Tibial nerve (tissue), 4 donors: ENCODE measurements at regions not wholly inside any gene's neighbourhood (a gene's known extent, or its start where the extent isn't known, plus 50 kb on each side); places are given as distances from the start of the nearest gene placed in this dataset.

Experiments
- DNase-seq, 2 donors: peaks; one replicate each; pipeline ENCODE4 v3.0.0-alpha.2; 2019; ENCODE audit warnings: low spot score in 2 of 2
- H3K27ac ChIP-seq, 4 donors: fragments of 200-600 bp; sonication (generic) in 3 of 4; one replicate each; pipeline ENCODE4 v1.5.1; 2017 to 2019; ENCODE audit warnings: mild to moderate bottlenecking in 1 of 4
- H3K27me3 ChIP-seq, 2 donors: fragments of 200-600 bp; sonication (generic) in 1 of 2; one replicate each; pipeline versions ENCODE4 v1.5.1 to v1.6.0; 2017 to 2019
- H3K36me3 ChIP-seq, 3 donors: fragments of 200-600 bp; sonication (generic); one replicate each; pipeline ENCODE4 v1.5.1; 2018 to 2019
- H3K4me1 ChIP-seq, 4 donors: fragments of 200-600 bp; sonication (generic) in 3 of 4; one replicate each; pipeline ENCODE4 v1.5.1; 2017 to 2019
- H3K4me3 ChIP-seq, 4 donors: fragments of 200-600 bp; sonication (generic) in 3 of 4; one replicate each; pipeline ENCODE4 v1.5.1; 2017 to 2019; ENCODE audit warnings: mild to moderate bottlenecking in 1 of 4, moderate library complexity in 1 of 4
- H3K9me3 ChIP-seq, 4 donors: fragments of 200-600 bp; sonication (generic) in 3 of 4; one replicate each; pipeline ENCODE4 v1.5.1; 2017 to 2019
- CTCF ChIP-seq, 5 experiments: fragments of 200-600 bp in 3 of 5; fragments of 450-650 bp in 2 of 5; sonication (generic) in 3 of 5; IDR thresholded peaks; one replicate each; pipeline ENCODE4 v1.5.1; 2016 to 2019; ENCODE audit warnings: antibody characterized with exemption in 5 of 5, mild to moderate bottlenecking in 3 of 5, moderate library complexity in 2 of 5
- EP300 ChIP-seq, 2 donors: sonication (generic); formaldehyde crosslinking; IDR thresholded peaks; one replicate each; pipeline ENCODE4 v1.6.1; 2017; ENCODE audit warnings: antibody characterized with exemption in 2 of 2, mild to moderate bottlenecking in 1 of 2
- POLR2A ChIP-seq, 2 donors: fragments of 450-650 bp; IDR thresholded peaks; one replicate each; pipeline ENCODE4 v1.6.1; 2017; ENCODE audit warnings: antibody characterized with exemption in 2 of 2, mild to moderate bottlenecking in 2 of 2, moderate library complexity in 2 of 2
- WGBS, 2 donors: methylation state at CpG; one replicate each; pipeline ENCODE4 v1.1.5; 2018; 5-methylcytosine and 5-hydroxymethylcytosine counted together

GRCh38 chr3:109924196-109924595 lies 586.9 kb upstream of the DPPA4 start:
- H3K36me3 ChIP-seq: no peaks in the 10 kb centered on the region
- H3K4me3 ChIP-seq: no peak overlapping the region
- H3K27me3 ChIP-seq: no peaks in the 10 kb centered on the region
- no peak overlapping the region for H3K27ac ChIP-seq
- DNase-seq: no peak
- H3K4me1 ChIP-seq: no peaks in the 10 kb centered on the region
- TF ChIP-seq POLR2A (IDR thresholded peaks at IDR 0.05): no peak
- no peak for TF ChIP-seq EP300 (IDR thresholded peaks at IDR 0.05)
- TF ChIP-seq CTCF (IDR thresholded peaks at IDR 0.05): no peak
- H3K9me3 ChIP-seq: no peaks in the 10 kb centered on the region

GRCh38 chr3:109926376-109926775 lies 589.0 kb upstream of the DPPA4 start:
- TF ChIP-seq POLR2A (IDR thresholded peaks at IDR 0.05) (no peak), CTCF (IDR thresholded peaks at IDR 0.05) (no peak), EP300 (IDR thresholded peaks at IDR 0.05) (no peak)
- no peaks in the 10 kb centered on the region for H3K27me3 ChIP-seq
- WGBS, 2 donors: 86 to 89% methylated on average over 8 of the region's 8 CpGs
- no peak for DNase-seq
- no peaks in the 10 kb centered on the region for H3K9me3 ChIP-seq
- no peaks in the 10 kb centered on the region for H3K36me3 ChIP-seq
- no peak overlapping the region for H3K27ac ChIP-seq
- H3K4me3 ChIP-seq: no peak overlapping the region
- H3K4me1 ChIP-seq: no peaks in the 10 kb centered on the region

- Histone ChIP-seq H3K4me1 (no peaks in the 10 kb centered on the region), H3K4me3 (no peak overlapping the region)
- 50 to 61% methylated on average over 2 of the region's 2 CpGs for WGBS, 2 donors
These were observed 589.8 kb upstream of the DPPA4 start for GRCh38 chr3:109927161-109927560.

GRCh38 chr3:109927726-109928125 lies 590.4 kb upstream of the DPPA4 start:
- no peaks in the 10 kb centered on the region for H3K9me3 ChIP-seq
- H3K4me1 ChIP-seq: no peaks in the 10 kb centered on the region
- H3K4me3 ChIP-seq: no peak overlapping the region
- no peaks in the 10 kb centered on the region for H3K36me3 ChIP-seq
- H3K27me3 ChIP-seq: no peaks in the 10 kb centered on the region
- DNase-seq: no peak
- H3K27ac ChIP-seq: no peak overlapping the region
- no peak for TF ChIP-seq CTCF (IDR thresholded peaks at IDR 0.05)
- no peak for TF ChIP-seq POLR2A (IDR thresholded peaks at IDR 0.05)
- no peak for TF ChIP-seq EP300 (IDR thresholded peaks at IDR 0.05)

More at GRCh38 chr3:109927161-109927560, 589.8 kb upstream of the DPPA4 start:
- no peak for DNase-seq
- H3K9me3 ChIP-seq: no peaks in the 10 kb centered on the region
- no peak overlapping the region for H3K27ac ChIP-seq
- H3K36me3 ChIP-seq: no peaks in the 10 kb centered on the region
- no peaks in the 10 kb centered on the region for H3K27me3 ChIP-seq
- no peak for TF ChIP-seq EP300 (IDR thresholded peaks at IDR 0.05)
- TF ChIP-seq POLR2A (IDR thresholded peaks at IDR 0.05): no peak
- no peak for TF ChIP-seq CTCF (IDR thresholded peaks at IDR 0.05)

- Histone ChIP-seq H3K27me3 (no peaks in the 10 kb centered on the region), H3K4me3 (no peak overlapping the region), H3K27ac (no peak overlapping the region), H3K4me1 (no peaks in the 10 kb centered on the region), H3K36me3 (no peaks in the 10 kb centered on the region), H3K9me3 (no peaks in the 10 kb centered on the region)
- no peak for DNase-seq
- no peak for TF ChIP-seq POLR2A (IDR thresholded peaks at IDR 0.05)
- TF ChIP-seq EP300 (IDR thresholded peaks at IDR 0.05): no peak
- no peak for TF ChIP-seq CTCF (IDR thresholded peaks at IDR 0.05)
- WGBS, 2 donors: 33 to 37% methylated on average over 3 of the region's 3 CpGs
These were observed 593.2 kb upstream of the DPPA4 start for GRCh38 chr3:109930582-109930981.
